ENCODE measurements at regions not wholly inside any gene's neighbourhood (a gene's known extent, or its start where the extent isn't known, plus 50 kb on each side); places are given as distances from the start of the nearest gene placed in this dataset.

GRCh38 chr2:125746321-125747164 is 909.4 kb upstream of the GYPC start:
- TF ChIP-seq POLR2A (IDR thresholded peaks at IDR 0.05) (no peak), CTCF (IDR thresholded peaks at IDR 0.05 in 8 of 11, conservative IDR thresholded peaks at IDR 0.05 in 3 of 11) (no peak), POLR2AphosphoS5 (IDR thresholded peaks at IDR 0.05) (no peak)

All from spleen (tissue), 7 donors.